ENCODE measurements at regions not wholly inside any gene's neighbourhood (a gene's known extent, or its start where the extent isn't known, plus 50 kb on each side); places are given as distances from the start of the nearest gene placed in this dataset.

DNA sequence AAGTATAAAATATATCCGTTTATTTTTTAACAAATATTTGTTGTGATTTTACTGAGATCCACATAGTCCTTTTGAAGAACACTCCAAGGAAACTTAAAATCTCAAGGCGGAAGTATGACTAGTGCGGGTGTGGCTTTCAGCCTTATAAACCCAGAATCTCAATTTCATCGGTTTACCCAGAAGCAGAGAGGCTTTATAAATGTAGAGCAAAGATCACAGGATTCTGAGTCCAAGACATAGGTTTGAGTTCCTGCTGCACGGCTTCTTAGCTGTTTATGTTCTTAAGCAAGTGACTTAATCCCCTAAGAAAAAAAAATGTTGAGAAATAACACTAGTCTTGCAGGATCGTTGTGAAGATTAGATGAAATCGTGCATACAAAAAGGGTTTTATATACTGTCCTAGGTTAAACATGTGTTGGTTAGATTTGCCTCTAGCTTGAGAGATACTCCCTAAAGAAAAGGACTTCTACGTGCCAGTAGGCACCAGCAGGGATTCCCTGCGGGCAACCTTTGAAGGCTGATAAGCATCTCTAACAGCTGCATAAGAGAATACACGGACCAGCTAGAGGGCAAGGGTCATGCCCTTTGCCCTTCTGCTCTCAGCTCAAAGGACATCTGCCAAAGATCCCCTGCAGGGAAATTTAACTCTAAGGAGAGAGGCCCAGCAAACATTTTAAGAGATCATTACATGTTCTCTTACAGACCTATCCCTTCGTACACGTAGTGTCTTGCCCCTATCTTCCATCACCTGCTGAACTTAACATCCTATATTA, 130.4 kb upstream of the MIR17HG start:
- TF ChIP-seq, protein P1, sequence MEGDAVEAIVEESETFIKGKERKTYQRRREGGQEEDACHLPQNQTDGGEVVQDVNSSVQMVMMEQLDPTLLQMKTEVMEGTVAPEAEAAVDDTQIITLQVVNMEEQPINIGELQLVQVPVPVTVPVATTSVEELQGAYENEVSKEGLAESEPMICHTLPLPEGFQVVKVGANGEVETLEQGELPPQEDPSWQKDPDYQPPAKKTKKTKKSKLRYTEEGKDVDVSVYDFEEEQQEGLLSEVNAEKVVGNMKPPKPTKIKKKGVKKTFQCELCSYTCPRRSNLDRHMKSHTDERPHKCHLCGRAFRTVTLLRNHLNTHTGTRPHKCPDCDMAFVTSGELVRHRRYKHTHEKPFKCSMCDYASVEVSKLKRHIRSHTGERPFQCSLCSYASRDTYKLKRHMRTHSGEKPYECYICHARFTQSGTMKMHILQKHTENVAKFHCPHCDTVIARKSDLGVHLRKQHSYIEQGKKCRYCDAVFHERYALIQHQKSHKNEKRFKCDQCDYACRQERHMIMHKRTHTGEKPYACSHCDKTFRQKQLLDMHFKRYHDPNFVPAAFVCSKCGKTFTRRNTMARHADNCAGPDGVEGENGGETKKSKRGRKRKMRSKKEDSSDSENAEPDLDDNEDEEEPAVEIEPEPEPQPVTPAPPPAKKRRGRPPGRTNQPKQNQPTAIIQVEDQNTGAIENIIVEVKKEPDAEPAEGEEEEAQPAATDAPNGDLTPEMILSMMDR (IDR thresholded peaks at IDR 0.05), result no peak
- TF ChIP-seq POLR2A (IDR thresholded peaks at IDR 0.05) (no peak), POLR2AphosphoS5 (IDR thresholded peaks at IDR 0.05) (no peak)

Data from gastroesophageal sphincter (tissue), 3 donors.